ENCODE measurements at regions not wholly inside any gene's neighbourhood (a gene's known extent, or its start where the extent isn't known, plus 50 kb on each side); places are given as distances from the start of the nearest gene placed in this dataset.

GRCh38 chrX:13142891-13143290, 98.5 kb upstream of the FAM9C start:
- peaks cover 11% of the 10 kb centered on the region for H3K4me1 ChIP-seq (ENCODE audit: insufficient read depth, low read length, poor library complexity, severe bottlenecking)
- H4K20me1 ChIP-seq (ENCODE audit: insufficient read depth, low read length, poor library complexity, severe bottlenecking), result no peaks in the 10 kb centered on the region
- H3K9me2 ChIP-seq (replicated peaks; ENCODE audit: low read depth, low read length), result no peaks in the 10 kb centered on the region
- no peaks in the 10 kb centered on the region for H3F3A ChIP-seq (ENCODE audit: low read depth)
- no peaks in the 10 kb centered on the region for H3K79me2 ChIP-seq (ENCODE audit: insufficient read depth, low read length)
- no peak for TF ChIP-seq EZH2phosphoT487 (IDR thresholded peaks at IDR 0.05; ENCODE audit: borderline replicate concordance)
- TF ChIP-seq CTCF (conservative IDR thresholded peaks at IDR 0.05; ENCODE audit: low read length), result no peak
- H3K4me2 ChIP-seq (ENCODE audit: low read depth, low read length, poor library complexity, severe bottlenecking), result peak overlapping the region; percentile 50
- no peaks in the 10 kb centered on the region for H3K36me3 ChIP-seq (ENCODE audit: insufficient read depth, low read length)
- peak overlapping the region; percentile 20 for H3K4me3 ChIP-seq (ENCODE audit: low read length, poor library complexity, severe bottlenecking)
- H3K9me3 ChIP-seq (ENCODE audit: insufficient read depth, low read depth, low read length), result no peaks in the 10 kb centered on the region; the same call in 1 of the 2 replicates
- H2AFZ ChIP-seq (ENCODE audit: low read length), result peak overlapping the region; percentile 26; the same call in 1 of the 2 replicates
- H3K27me3 ChIP-seq (ENCODE audit: insufficient read depth, low read length, poor library complexity, severe bottlenecking), result no peaks in the 10 kb centered on the region
- no peak overlapping the region for H3K9ac ChIP-seq (ENCODE audit: low read depth, low read length, poor library complexity, severe bottlenecking)

DNA sequence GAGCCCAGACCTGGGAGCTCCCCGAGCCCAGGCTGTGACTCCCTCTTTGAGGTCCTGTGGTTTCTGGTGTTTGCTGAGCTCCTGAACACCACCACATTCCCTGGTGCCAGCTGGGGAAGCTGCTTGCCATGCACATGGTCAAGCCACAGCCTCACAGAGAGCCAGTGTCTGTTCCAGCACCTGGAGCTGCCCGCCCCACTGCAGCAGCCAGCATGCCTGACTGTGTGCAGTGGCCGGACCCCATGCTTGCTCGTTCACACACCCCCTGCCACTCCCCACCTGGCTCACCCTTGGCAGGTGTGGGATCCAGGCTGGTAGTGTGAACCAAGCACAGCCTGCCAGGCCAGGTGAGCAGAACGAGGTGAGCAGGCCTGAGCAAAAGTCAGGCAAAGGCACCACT, 95.6 kb upstream of the FAM9C start:
- TF ChIP-seq EZH2phosphoT487 (IDR thresholded peaks at IDR 0.05; ENCODE audit: borderline replicate concordance) (no peak), CTCF (conservative IDR thresholded peaks at IDR 0.05; ENCODE audit: low read length) (no peak)
- no peak overlapping the region for H2AFZ ChIP-seq (ENCODE audit: low read length)
- no peaks in the 10 kb centered on the region for H4K20me1 ChIP-seq (ENCODE audit: insufficient read depth, low read length, poor library complexity, severe bottlenecking)
- H3K9me3 ChIP-seq (ENCODE audit: insufficient read depth, low read depth, low read length), result no peaks in the 10 kb centered on the region; the same call in 1 of the 2 replicates
- no peak overlapping the region for H3K4me3 ChIP-seq (ENCODE audit: low read length, poor library complexity, severe bottlenecking)
- no peaks in the 10 kb centered on the region for H3K9me2 ChIP-seq (replicated peaks; ENCODE audit: low read depth, low read length)
- H3K4me2 ChIP-seq (ENCODE audit: low read depth, low read length, poor library complexity, severe bottlenecking), result no peak overlapping the region
- no peaks in the 10 kb centered on the region for H3K36me3 ChIP-seq (ENCODE audit: insufficient read depth, low read length)
- no peaks in the 10 kb centered on the region for H3F3A ChIP-seq (ENCODE audit: low read depth)
- no peaks in the 10 kb centered on the region for H3K79me2 ChIP-seq (ENCODE audit: insufficient read depth, low read length)
- H3K4me1 ChIP-seq (ENCODE audit: insufficient read depth, low read length, poor library complexity, severe bottlenecking), result peaks cover 11% of the 10 kb centered on the region
- H3K27me3 ChIP-seq (ENCODE audit: insufficient read depth, low read length, poor library complexity, severe bottlenecking), result no peaks in the 10 kb centered on the region
- H3K9ac ChIP-seq (ENCODE audit: low read depth, low read length, poor library complexity, severe bottlenecking), result no peak overlapping the region

DNA sequence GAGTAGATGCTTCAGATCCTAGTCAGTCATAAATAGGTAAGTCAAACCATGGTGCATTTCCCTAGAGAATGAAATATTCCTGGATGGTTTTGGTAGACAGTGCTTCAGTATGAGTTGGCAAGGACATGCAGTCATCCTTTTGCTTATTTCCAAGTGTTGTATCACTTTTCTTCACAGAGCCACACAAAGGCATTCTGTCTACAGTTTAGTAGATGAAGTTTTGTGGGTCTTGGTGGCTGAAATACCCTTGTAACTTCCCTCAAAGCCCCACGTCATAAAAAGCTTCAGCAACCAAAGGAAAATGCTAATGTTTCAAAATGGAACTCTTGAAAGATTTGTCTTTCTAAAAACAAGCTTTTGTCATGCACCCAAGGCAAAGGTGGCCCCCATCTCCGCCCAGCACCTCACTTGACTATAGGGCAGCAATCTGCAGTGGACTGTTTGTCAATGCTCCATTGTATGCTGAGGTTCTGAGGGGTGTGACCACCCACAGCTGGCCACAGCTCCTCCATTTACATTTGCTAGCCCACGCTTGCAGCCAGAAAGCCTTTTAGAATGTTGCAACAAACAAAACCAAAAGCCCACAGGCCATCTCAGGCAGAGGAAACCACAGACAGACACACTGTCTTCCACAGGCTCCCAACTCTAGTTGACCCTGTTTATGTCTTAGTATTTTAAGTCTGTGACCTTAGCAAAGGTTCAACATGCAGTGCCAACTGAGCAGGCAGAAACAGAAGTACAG, 87.1 kb upstream of the FAM9C start:
- Histone ChIP-seq H3K4me2 (ENCODE audit: low read depth, low read length, poor library complexity, severe bottlenecking) (peak overlapping the region; percentile 43), H3K4me3 (ENCODE audit: low read length, poor library complexity, severe bottlenecking) (no peak overlapping the region), H4K20me1 (ENCODE audit: insufficient read depth, low read length, poor library complexity, severe bottlenecking) (no peaks in the 10 kb centered on the region), H3K9ac (ENCODE audit: low read depth, low read length, poor library complexity, severe bottlenecking) (no peak overlapping the region), H3K79me2 (ENCODE audit: insufficient read depth, low read length) (no peaks in the 10 kb centered on the region), H3K36me3 (ENCODE audit: insufficient read depth, low read length) (no peaks in the 10 kb centered on the region), H3K9me3 (ENCODE audit: insufficient read depth, low read depth, low read length) (no peaks in the 10 kb centered on the region), H3K27me3 (ENCODE audit: insufficient read depth, low read length, poor library complexity, severe bottlenecking) (no peaks in the 10 kb centered on the region), H3K9me2 (replicated peaks; ENCODE audit: low read depth, low read length) (no peaks in the 10 kb centered on the region), H3F3A (ENCODE audit: low read depth) (no peaks in the 10 kb centered on the region), H2AFZ (ENCODE audit: low read length) (no peak overlapping the region), H3K4me1 (ENCODE audit: insufficient read depth, low read length, poor library complexity, severe bottlenecking) (peaks cover 25% of the 10 kb centered on the region)
- TF ChIP-seq CTCF (conservative IDR thresholded peaks at IDR 0.05; ENCODE audit: low read length) (no peak), EZH2phosphoT487 (IDR thresholded peaks at IDR 0.05; ENCODE audit: borderline replicate concordance) (no peak)

Data from Loucy (cell line).